ENCODE measurements at regions not wholly inside any gene's neighbourhood (a gene's known extent, or its start where the extent isn't known, plus 50 kb on each side); places are given as distances from the start of the nearest gene placed in this dataset.

DNA sequence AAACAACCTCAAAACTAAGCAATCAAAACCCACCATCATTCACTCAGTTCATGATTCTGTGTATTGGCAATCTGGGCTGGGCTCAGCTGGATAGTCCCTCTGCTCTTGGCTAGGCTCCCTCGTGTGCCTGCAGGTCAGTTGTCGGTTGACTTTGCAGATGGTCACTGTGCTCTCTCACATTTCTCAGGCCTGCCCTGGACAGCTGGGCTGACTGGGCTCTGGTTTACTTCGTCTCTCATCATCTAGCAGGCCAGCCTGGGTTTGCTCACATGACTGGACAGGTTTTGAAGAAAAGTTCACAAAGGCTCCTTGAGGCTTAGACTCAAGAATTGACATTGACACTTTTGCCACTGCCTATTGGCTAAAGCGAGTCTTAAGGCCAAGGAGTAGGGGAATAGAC, 105.0 kb upstream of the CTNNB1 start:
- Histone ChIP-seq H3K36me3 (ENCODE audit: low read depth, missing control alignments) (no peaks in the 10 kb centered on the region), H3K27me3 (no peaks in the 10 kb centered on the region), H3K4me1 (peaks cover 11% of the 10 kb centered on the region), H3K27ac (no peak overlapping the region), H3K9me3 (no peaks in the 10 kb centered on the region), H3K4me3 (no peak overlapping the region)
- intact Hi-C loops (cut with DNase I; ENCODE audit: low total_unique reads), result no loop called here
- TF ChIP-seq, protein P1, sequence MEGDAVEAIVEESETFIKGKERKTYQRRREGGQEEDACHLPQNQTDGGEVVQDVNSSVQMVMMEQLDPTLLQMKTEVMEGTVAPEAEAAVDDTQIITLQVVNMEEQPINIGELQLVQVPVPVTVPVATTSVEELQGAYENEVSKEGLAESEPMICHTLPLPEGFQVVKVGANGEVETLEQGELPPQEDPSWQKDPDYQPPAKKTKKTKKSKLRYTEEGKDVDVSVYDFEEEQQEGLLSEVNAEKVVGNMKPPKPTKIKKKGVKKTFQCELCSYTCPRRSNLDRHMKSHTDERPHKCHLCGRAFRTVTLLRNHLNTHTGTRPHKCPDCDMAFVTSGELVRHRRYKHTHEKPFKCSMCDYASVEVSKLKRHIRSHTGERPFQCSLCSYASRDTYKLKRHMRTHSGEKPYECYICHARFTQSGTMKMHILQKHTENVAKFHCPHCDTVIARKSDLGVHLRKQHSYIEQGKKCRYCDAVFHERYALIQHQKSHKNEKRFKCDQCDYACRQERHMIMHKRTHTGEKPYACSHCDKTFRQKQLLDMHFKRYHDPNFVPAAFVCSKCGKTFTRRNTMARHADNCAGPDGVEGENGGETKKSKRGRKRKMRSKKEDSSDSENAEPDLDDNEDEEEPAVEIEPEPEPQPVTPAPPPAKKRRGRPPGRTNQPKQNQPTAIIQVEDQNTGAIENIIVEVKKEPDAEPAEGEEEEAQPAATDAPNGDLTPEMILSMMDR (IDR thresholded peaks at IDR 0.05), result no peak
- no peak for TF ChIP-seq POLR2A (IDR thresholded peaks at IDR 0.05)
- no peak for DNase-seq
- WGBS, 2 donors, result 86 to 88% methylated on average over 4 of the region's 4 CpGs

DNA sequence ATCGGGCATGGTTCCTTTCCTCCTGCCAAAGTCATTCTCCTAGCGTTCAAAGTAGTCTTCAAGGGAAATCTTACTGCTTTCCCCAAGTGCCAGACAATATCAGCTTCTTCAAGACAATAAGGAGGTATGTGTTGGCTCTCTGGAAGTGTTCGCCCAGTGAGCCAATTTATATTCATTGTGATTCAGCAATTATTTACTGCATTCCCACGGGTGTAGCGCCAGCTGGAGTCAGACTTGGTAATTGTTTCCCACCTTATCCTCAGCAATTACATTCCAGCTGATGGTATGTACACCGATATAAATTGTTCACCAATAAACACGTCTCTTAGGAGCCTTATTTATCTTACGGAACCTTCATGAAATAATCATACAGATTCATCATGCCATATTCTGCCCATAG, 103.6 kb upstream of the CTNNB1 start:
- H3K27me3 ChIP-seq, result no peaks in the 10 kb centered on the region
- TF ChIP-seq POLR2A (IDR thresholded peaks at IDR 0.05), result no peak
- TF ChIP-seq, protein P1 (IDR thresholded peaks at IDR 0.05), result no peak
- no peaks in the 10 kb centered on the region for H3K9me3 ChIP-seq
- 88 to 89% methylated on average over 8 of the region's 8 CpGs for WGBS, 2 donors
- intact Hi-C loops (cut with DNase I; ENCODE audit: low total_unique reads), result no loop called here
- no peaks in the 10 kb centered on the region for H3K36me3 ChIP-seq (ENCODE audit: low read depth, missing control alignments)
- no peak for DNase-seq
- no peak overlapping the region for H3K4me3 ChIP-seq
- H3K27ac ChIP-seq, result no peak overlapping the region
- H3K4me1 ChIP-seq, result peaks cover 11% of the 10 kb centered on the region

DNA sequence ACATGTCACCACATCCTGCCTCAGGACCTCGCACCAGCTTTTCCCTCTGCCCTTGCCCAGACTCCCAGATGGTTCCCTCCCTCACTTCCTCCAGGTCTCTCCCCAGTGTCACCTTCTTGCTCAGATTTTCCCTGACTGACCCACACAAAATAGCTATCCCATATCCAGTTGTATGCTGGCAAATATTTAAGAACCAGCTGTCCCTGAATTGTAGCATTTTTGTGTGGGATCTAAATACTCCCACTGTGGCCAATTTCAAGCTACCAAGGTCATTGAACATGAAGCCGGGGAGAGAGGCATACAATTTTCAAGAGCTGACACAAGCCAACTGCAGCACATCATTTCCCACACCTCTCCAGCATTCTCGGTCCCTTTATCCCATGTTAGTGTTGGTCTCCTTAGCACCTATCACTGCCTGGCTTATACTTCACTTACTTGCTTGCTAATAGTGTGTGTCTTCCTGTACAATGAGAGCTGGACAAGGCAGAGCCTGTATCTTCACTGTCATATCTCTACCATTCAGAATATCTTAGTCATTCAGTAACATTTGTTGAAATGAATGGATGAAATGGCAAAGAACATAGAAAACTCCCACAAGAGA, 101.3 kb upstream of the CTNNB1 start:
- Histone ChIP-seq H3K4me3 (no peak overlapping the region), H3K4me1 (peaks cover 11% of the 10 kb centered on the region), H3K9me3 (no peaks in the 10 kb centered on the region), H3K27me3 (no peaks in the 10 kb centered on the region), H3K27ac (no peak overlapping the region), H3K36me3 (ENCODE audit: low read depth, missing control alignments) (no peaks in the 10 kb centered on the region)
- TF ChIP-seq POLR2A (IDR thresholded peaks at IDR 0.05), result no peak
- TF ChIP-seq, protein P1 (IDR thresholded peaks at IDR 0.05), result no peak
- no peak for DNase-seq
- intact Hi-C loops (cut with DNase I; ENCODE audit: low total_unique reads), result no loop called here
- WGBS, 2 donors, result 38 to 51% methylated on average over 3 of the region's 3 CpGs

DNA sequence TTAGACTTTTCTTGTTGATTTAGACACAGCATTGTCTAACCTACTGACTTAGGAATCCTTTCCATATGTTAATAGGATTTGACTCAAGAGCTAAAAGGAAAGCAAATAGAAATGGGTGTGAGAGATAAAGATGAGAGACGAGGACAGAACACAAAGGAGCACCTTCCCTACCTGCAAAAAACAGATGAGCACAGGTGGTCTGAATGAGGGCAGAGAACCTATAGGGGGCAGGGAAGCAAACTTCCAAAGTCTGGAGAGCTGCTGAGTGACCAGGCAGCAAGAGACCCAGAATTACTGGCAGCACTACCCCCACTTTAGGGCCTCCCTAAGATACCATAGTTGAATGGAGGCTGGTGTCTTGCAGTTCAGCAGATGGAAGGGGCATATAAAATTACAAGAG, 98.1 kb upstream of the CTNNB1 start:
- 85 to 93% methylated on average over 1 of the region's 1 CpG for WGBS, 2 donors
- Histone ChIP-seq H3K4me1 (peaks cover 11% of the 10 kb centered on the region), H3K27me3 (no peaks in the 10 kb centered on the region), H3K36me3 (ENCODE audit: low read depth, missing control alignments) (no peaks in the 10 kb centered on the region), H3K9me3 (no peaks in the 10 kb centered on the region), H3K4me3 (no peak overlapping the region), H3K27ac (no peak overlapping the region)
- intact Hi-C loops (cut with DNase I; ENCODE audit: low total_unique reads), result no loop called here
- TF ChIP-seq, protein P1 (IDR thresholded peaks at IDR 0.05), result no peak
- TF ChIP-seq POLR2A (IDR thresholded peaks at IDR 0.05), result no peak
- DNase-seq, result no peak

DNA sequence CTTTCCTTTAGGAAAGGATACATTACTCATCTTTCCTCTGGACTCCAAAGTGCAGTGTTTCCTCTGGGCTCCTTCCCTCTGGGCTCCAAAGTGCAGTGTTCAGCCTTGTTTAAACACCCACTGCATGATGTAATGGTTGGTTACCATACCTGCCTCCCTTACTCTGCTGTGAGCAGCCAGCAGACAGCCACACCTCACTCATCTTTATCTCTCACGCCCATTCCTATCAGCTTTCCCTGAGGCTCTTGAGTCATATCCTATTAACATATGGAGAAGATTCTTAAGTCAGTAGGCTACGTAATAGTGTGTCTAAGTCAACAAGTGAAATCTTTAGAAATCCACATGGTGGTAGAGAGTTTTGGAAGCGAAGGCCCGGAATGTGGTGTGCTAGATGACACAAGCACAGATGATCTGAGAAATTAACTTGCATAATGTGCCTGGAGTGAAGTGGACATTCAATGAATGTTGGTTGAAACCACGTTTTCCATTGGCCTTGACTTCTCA, 97.2 kb upstream of the CTNNB1 start:
- no peaks in the 10 kb centered on the region for H3K9me3 ChIP-seq
- intact Hi-C loops (cut with DNase I; ENCODE audit: low total_unique reads), result no loop called here
- H3K4me1 ChIP-seq, result peaks cover 11% of the 10 kb centered on the region
- no peak overlapping the region for H3K27ac ChIP-seq
- DNase-seq, result no peak
- WGBS, 2 donors, result 93 to 96% methylated on average over 5 of the region's 5 CpGs
- H3K4me3 ChIP-seq, result no peak overlapping the region
- TF ChIP-seq, protein P1 (IDR thresholded peaks at IDR 0.05), result no peak
- no peak for TF ChIP-seq POLR2A (IDR thresholded peaks at IDR 0.05)
- no peaks in the 10 kb centered on the region for H3K27me3 ChIP-seq
- H3K36me3 ChIP-seq (ENCODE audit: low read depth, missing control alignments), result no peaks in the 10 kb centered on the region

Measured in testis (tissue), 2 donors.